Psoas muscle (tissue), 7 donors: ENCODE measurements at regions not wholly inside any gene's neighbourhood (a gene's known extent, or its start where the extent isn't known, plus 50 kb on each side); places are given as distances from the start of the nearest gene placed in this dataset.
A peak's percentile ranks its signal among the peaks of the same experiment; 100 is the strongest.

Experiments
- ATAC-seq, 4 donors: fragments of 200-7000 bp; cut with Tn5 transposase; one replicate each; pipeline ENCODE4 v1.9.1; 2020; ENCODE audit warnings: moderate library complexity in 3 of 4, mild to moderate bottlenecking in 2 of 4
- DNase-seq, 2 donors: peaks; one replicate each; pipeline ENCODE4 v3.0.0-alpha.2; 2020
- H3K27ac ChIP-seq: fragments of 200-600 bp; one replicate; pipeline ENCODE4 v1.8.0; 2022
- H3K27me3 ChIP-seq, 3 donors: fragments of 200-600 bp in 1 of 3; one replicate each; pipeline versions ENCODE4 v1.6.1 to v1.8.0; 2013 to 2022; ENCODE audit warnings: low read length in 2 of 3, mild to moderate bottlenecking in 2 of 3, moderate library complexity in 1 of 3; ENCODE audit not compliant: insufficient read depth in 3 of 3
- H3K36me3 ChIP-seq, 2 donors: fragments of 200-600 bp in 1 of 2; one replicate each; pipeline versions ENCODE4 v1.6.1 to v1.8.0; 2013 to 2022; ENCODE audit warnings: low read depth in 1 of 2, mild to moderate bottlenecking in 1 of 2, moderate library complexity in 1 of 2; ENCODE audit not compliant: insufficient read depth in 1 of 2
- H3K4me1 ChIP-seq: fragments of 200-600 bp; one replicate; pipeline ENCODE4 v1.8.0; 2022
- H3K4me3 ChIP-seq: fragments of 200-600 bp; one replicate; pipeline ENCODE4 v1.8.0; 2022; ENCODE audit warnings: mild to moderate bottlenecking
- H3K9me3 ChIP-seq: fragments of 200-600 bp; one replicate; pipeline ENCODE4 v1.8.0; 2022
- CTCF ChIP-seq: fragments of 200-600 bp; IDR thresholded peaks from one replicate; pipeline ENCODE4 v1.8.0; 2022; ENCODE audit warnings: antibody characterized with exemption
- WGBS, 3 donors: extraction: QIAGEN DNeasy Blood & Tissue Kit; methylation state at CpG; one replicate each; pipeline versions ENCODE4 v1.1.6 to v1.1.7; 2013; 5-methylcytosine and 5-hydroxymethylcytosine counted together
- intact Hi-C, 2 donors: fragments of 100-400 bp; cut with DNase I; formaldehyde crosslinking; loops; one replicate each; pipeline versions ENCODE4 v1.11.0 to v1.14.2; 2022
- donor health status: healthy with polysubstance abuse.
- donor health status: DM: no; HTN: no; CAD: no; lungs with moderate emphysema.
- donor health status: Bipolar disorder and iron deficiency.
- donor health status: healthy.
- donor health status: DM: yes; HTN: yes; CAD: no.
- donor health status: DM: no; HTN: no; CAD: no.
- donor health status: DM: yes; HTN: yes; CAD: no.

GRCh38 chr10:20625868-20626267 lies 271.2 kb downstream of the NEBL start:
- no peak for DNase-seq

GRCh38 chr10:20624642-20625041 lies 272.5 kb downstream of the NEBL start:
- Histone ChIP-seq H3K4me3 (no peak overlapping the region), H3K36me3 (no peaks in the 10 kb centered on the region), H3K9me3 (no peaks in the 10 kb centered on the region), H3K27ac (no peak overlapping the region), H3K4me1 (no peaks in the 10 kb centered on the region), H3K27me3 (no peaks in the 10 kb centered on the region)
- intact Hi-C loops = loop anchor here in 1 of 2 donors (5.0 kb wide), 1 partner anchor 512 kb away; no protein-coding TSS in a partner anchor
- 61 to 83% (median 71%) methylated on average over 4 of the region's 4 CpGs for WGBS, 3 donors
- peak in 1 of 4 donors; percentile 49 for ATAC-seq
- DNase-seq = peak; percentile 24 to 51
- TF ChIP-seq CTCF = no peak

More at GRCh38 chr10:20625868-20626267, 271.2 kb downstream of the NEBL start:
- Histone ChIP-seq H3K9me3 (no peaks in the 10 kb centered on the region), H3K4me3 (no peak overlapping the region), H3K36me3 (no peaks in the 10 kb centered on the region), H3K27me3 (no peaks in the 10 kb centered on the region), H3K4me1 (no peaks in the 10 kb centered on the region), H3K27ac (no peak overlapping the region)
- no peak for TF ChIP-seq CTCF
- ATAC-seq = no peak
- WGBS, 3 donors = 65 to 81% (median 73%) methylated on average over 1 of the region's 1 CpG
- intact Hi-C loops = loop anchor here in 1 of 2 donors (5.0 kb wide), 1 partner anchor 514 kb away; no protein-coding TSS in a partner anchor

- no peak for TF ChIP-seq CTCF
- intact Hi-C loops = no loop called here
- ATAC-seq (no peak), DNase-seq (no peak)
- no peaks in the 10 kb centered on the region for H3K4me1 ChIP-seq
- H3K27ac ChIP-seq = no peak overlapping the region
- H3K4me3 ChIP-seq = no peak overlapping the region
- H3K36me3 ChIP-seq = no peaks in the 10 kb centered on the region
- H3K27me3 ChIP-seq = no peaks in the 10 kb centered on the region
- H3K9me3 ChIP-seq = no peaks in the 10 kb centered on the region
Observed at GRCh38 chr10:20623546-20623945, 273.6 kb downstream of the NEBL start.

GRCh38 chr10:20622531-20623211 lies 274.4 kb downstream of the NEBL start:
- H3K4me3 ChIP-seq = no peak overlapping the region
- H3K4me1 ChIP-seq = no peaks in the 10 kb centered on the region
- no peaks in the 10 kb centered on the region for H3K36me3 ChIP-seq
- WGBS, 3 donors = 19 to 30% (median 27%) methylated on average over 6 of the region's 6 CpGs
- no peak overlapping the region for H3K27ac ChIP-seq
- DNase-seq (no peak), ATAC-seq (no peak)
- no peak for TF ChIP-seq CTCF
- intact Hi-C loops = no loop called here
- no peaks in the 10 kb centered on the region for H3K9me3 ChIP-seq
- H3K27me3 ChIP-seq = no peaks in the 10 kb centered on the region

- Histone ChIP-seq H3K4me3 (no peak overlapping the region), H3K27me3 (no peaks in the 10 kb centered on the region), H3K9me3 (no peaks in the 10 kb centered on the region), H3K36me3 (no peaks in the 10 kb centered on the region), H3K4me1 (no peaks in the 10 kb centered on the region), H3K27ac (no peak overlapping the region)
- TF ChIP-seq CTCF = no peak
- DNase-seq (no peak), ATAC-seq (no peak)
- intact Hi-C loops = no loop called here
- 75 to 92% (median 79%) methylated on average over 2 of the region's 2 CpGs for WGBS, 3 donors
Observed at GRCh38 chr10:20620981-20621380, 276.1 kb downstream of the NEBL start.
